OCI-LY7 (cell line): ENCODE measurements at regions not wholly inside any gene's neighbourhood (a gene's known extent, or its start where the extent isn't known, plus 50 kb on each side); places are given as distances from the start of the nearest gene placed in this dataset.

Experiments used
- CTCF ChIP-seq: fragments of 200-600 bp; sonication (generic); conservative IDR thresholded peaks from 2 replicates; pipeline ENCODE4 v1.5.1; 2014; ENCODE audit warnings: mild to moderate bottlenecking, antibody characterized with exemption, low read length, moderate library complexity, mixed read lengths
- EZH2phosphoT487 ChIP-seq: fragments of 200-600 bp; sonication (generic); IDR thresholded peaks from 2 replicates; pipeline ENCODE4 v1.6.1; 2018; ENCODE audit warnings: low read depth, borderline replicate concordance, mild to moderate bottlenecking, mixed run types, antibody characterized with exemption, low read length, moderate library complexity, mixed read lengths

GRCh38 chr3:69454204-69454787 lies 68.4 kb upstream of the FRMD4B start:
- TF ChIP-seq CTCF (no peak), EZH2phosphoT487 (no peak)
